ENCODE measurements at regions not wholly inside any gene's neighbourhood (a gene's known extent, or its start where the extent isn't known, plus 50 kb on each side); places are given as distances from the start of the nearest gene placed in this dataset.

DNA sequence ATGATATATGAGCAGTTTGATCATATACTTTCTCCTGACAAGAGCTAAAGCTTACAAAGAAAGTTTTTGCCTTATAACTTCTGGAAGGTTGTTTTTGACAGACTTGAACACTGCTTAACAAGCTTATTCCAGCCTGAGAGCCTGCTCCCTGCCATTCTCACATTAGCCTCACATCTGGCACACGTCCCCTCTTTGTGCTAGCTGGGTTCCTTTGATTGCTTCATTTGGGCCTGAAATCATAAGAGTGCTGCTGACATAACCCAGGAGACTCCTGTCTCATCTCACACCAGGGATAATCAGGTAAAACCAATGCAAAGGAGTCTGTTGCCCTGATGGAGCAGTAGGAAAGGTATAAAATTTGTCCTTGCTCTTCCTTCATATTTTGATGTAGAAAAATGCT is 1411.7 kb upstream of the B3GALT2 start:
- DNase-seq (ENCODE audit: low read depth), result no peak
- no peak overlapping the region for H3K4me3 ChIP-seq (replicated peaks; ENCODE audit: low read depth, low read length)
- TF ChIP-seq, protein P1, sequence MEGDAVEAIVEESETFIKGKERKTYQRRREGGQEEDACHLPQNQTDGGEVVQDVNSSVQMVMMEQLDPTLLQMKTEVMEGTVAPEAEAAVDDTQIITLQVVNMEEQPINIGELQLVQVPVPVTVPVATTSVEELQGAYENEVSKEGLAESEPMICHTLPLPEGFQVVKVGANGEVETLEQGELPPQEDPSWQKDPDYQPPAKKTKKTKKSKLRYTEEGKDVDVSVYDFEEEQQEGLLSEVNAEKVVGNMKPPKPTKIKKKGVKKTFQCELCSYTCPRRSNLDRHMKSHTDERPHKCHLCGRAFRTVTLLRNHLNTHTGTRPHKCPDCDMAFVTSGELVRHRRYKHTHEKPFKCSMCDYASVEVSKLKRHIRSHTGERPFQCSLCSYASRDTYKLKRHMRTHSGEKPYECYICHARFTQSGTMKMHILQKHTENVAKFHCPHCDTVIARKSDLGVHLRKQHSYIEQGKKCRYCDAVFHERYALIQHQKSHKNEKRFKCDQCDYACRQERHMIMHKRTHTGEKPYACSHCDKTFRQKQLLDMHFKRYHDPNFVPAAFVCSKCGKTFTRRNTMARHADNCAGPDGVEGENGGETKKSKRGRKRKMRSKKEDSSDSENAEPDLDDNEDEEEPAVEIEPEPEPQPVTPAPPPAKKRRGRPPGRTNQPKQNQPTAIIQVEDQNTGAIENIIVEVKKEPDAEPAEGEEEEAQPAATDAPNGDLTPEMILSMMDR (IDR thresholded peaks at IDR 0.05; ENCODE audit: low read length, missing control alignments), result no peak

DNA sequence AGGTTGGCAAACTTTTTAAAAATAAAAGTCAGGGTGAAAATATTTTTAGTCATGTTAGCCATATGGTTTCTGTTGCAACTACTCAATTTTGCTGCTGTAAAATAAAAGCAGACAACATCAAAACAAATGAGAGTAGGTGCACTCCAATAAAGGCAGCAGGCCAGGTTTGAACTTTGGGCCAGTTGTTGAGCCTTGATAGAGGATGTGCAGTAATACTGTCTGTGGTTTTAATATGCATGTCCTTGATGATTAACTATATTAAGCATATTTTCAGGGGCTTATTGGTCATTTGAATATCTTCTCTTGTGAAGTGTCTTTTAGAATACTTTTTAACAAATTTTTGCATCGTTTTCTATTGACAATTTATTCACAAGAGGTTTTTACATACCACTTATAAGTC is 1399.9 kb upstream of the B3GALT2 start:
- no peak for DNase-seq (ENCODE audit: low read depth)
- TF ChIP-seq, protein P1 (IDR thresholded peaks at IDR 0.05; ENCODE audit: low read length, missing control alignments), result no peak
- H3K4me3 ChIP-seq (replicated peaks; ENCODE audit: low read depth, low read length), result no peak overlapping the region

DNA sequence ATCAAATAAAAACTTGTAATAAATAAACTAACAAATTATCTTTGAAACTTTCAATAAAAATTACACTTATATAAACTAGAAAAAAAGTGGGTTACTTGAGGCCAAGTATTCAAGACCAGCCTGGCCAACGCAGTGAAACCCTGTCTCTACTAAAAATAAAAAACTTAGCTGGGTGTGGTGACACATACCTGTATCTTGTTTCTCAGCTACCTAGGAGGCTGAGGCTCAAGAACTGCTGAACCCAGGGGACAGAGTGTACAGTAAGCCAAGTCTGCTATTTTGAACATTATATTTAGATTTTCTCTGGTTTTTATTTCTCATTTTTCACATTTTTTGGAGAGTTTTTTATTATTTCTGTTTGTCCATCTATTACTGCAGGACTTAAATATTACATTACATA is 1397.6 kb upstream of the B3GALT2 start:
- no peak for DNase-seq (ENCODE audit: low read depth)
- H3K4me3 ChIP-seq (replicated peaks; ENCODE audit: low read depth, low read length), result no peak overlapping the region
- TF ChIP-seq, protein P1 (IDR thresholded peaks at IDR 0.05; ENCODE audit: low read length, missing control alignments), result no peak

DNA sequence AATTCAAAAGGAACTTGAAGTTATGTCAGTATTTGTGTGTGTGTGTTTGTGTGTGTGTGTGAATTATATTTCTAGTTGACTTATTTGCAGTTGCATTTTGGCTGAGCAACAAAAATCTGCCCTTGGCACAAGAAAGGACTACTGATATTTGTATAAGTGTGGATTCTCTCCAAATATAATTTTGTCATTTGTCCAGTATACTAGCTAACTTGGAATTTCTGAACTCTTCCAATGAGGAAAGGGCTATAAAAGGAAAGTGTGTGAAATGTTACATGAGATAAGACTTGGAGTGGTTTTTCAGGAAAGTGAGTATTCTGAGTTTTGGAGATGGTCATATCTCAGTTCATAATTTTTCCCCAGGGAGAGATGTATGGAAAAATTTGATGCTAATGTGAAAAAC is 1384.1 kb upstream of the B3GALT2 start:
- TF ChIP-seq, protein P1 (IDR thresholded peaks at IDR 0.05; ENCODE audit: low read length, missing control alignments), result no peak
- no peak overlapping the region for H3K4me3 ChIP-seq (replicated peaks; ENCODE audit: low read depth, low read length)
- DNase-seq (ENCODE audit: low read depth), result peak; percentile 1

DNA sequence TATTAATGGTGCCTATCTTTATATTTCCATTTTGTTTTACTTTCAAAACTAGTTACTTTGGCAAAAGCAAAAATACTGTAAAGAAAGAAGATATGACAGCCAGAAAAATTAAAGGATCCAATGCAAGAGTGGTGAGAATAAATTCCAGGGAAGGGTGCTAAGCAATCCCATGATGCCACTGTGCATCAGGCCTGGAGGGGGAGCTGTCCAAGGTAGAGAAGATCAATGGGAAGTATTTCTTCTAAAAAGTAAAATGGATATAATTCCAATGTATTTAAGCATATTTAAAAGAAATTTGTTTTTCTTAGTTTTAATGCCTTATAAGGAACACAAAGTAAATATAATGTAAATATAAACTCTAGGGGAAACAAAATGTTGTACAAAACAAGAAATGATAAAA is 1382.2 kb upstream of the B3GALT2 start:
- no peak overlapping the region for H3K4me3 ChIP-seq (replicated peaks; ENCODE audit: low read depth, low read length)
- DNase-seq (ENCODE audit: low read depth), result no peak
- TF ChIP-seq, protein P1 (IDR thresholded peaks at IDR 0.05; ENCODE audit: low read length, missing control alignments), result no peak

DNA sequence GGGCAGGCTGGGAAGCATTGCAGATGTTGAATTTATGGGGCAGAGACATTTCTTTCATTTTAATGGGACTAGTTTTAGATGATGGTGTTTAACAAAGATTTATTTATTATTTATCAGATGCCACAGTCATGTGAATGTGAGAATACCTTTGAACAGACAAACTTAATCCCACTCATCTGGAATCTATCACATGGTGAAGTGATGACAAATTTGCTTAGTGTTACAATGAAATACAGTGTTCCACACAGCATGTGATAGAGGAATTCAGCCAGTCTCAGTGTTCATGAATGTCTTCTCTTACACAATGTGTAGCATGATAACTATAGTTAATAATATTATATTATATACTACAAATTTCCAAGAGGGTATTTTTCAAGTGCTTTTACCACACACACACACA is 1361.7 kb upstream of the B3GALT2 start:
- TF ChIP-seq, protein P1 (IDR thresholded peaks at IDR 0.05; ENCODE audit: low read length, missing control alignments), result no peak
- H3K4me3 ChIP-seq (replicated peaks; ENCODE audit: low read depth, low read length), result no peak overlapping the region
- DNase-seq (ENCODE audit: low read depth), result no peak

DNA sequence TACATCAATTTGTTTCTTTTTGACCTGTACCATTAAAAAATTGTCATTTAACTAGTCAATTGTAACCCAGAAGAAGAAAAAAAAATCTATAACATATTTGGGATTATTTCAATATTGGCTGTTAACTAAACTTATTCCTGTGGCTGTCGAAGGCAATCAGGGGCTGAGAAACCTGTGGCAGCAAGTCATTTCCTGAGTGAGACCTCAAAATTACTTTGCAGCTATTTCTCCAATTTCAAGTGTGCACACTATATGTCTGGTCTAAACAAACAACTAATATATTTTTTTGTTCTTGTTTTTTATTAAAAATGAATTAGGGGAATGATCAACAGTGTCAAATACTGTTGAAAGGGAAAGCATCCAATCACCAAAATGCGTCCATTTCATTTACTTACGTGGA is 1357.6 kb upstream of the B3GALT2 start:
- TF ChIP-seq, protein P1 (IDR thresholded peaks at IDR 0.05; ENCODE audit: low read length, missing control alignments), result no peak
- no peak overlapping the region for H3K4me3 ChIP-seq (replicated peaks; ENCODE audit: low read depth, low read length)
- no peak for DNase-seq (ENCODE audit: low read depth)
